ENCODE measurements at regions not wholly inside any gene's neighbourhood (a gene's known extent, or its start where the extent isn't known, plus 50 kb on each side); places are given as distances from the start of the nearest gene placed in this dataset.

DNA sequence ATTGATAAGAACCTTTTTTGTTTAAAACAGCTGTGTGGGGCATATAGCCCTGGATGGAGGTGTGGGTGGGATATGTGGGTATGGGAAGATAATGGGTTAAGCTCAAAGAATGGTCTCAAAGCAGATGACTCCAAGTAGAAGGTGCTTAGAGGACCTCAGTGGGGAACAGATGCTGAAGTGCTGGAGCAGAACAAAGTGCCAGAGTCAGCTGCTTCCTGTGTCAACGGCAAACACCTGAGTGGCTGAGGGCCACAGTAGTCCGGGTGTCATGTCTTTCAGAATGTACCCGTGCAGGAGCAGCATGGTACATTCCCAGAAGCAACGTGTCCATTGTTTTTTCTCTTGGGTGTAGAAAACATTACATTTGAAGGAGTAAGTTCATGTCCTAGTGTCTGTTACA, 210.6 kb downstream of the CCNG2 start:
- DNase-seq (ENCODE audit: low read depth), result no peak

DNA sequence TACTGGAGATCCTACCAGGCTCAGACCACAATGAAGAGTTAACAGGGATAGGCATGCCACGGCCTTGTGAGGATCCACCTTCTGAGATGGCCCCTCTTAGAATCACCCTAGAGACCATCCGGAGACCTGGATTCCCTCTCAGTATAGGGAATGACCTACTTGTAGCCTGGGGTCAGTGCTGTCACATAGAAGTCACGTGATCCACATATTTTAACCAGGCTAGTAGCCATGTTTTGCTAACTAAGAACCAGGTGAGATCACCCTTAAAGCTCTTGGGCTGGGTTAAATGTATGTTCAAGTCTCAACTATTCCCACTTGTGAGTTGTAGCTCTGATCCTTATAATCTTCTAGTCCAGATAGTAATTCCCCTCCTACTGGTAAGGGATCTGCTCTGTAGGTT, 215.4 kb downstream of the CCNG2 start:
- DNase-seq (ENCODE audit: low read depth), result no peak

DNA sequence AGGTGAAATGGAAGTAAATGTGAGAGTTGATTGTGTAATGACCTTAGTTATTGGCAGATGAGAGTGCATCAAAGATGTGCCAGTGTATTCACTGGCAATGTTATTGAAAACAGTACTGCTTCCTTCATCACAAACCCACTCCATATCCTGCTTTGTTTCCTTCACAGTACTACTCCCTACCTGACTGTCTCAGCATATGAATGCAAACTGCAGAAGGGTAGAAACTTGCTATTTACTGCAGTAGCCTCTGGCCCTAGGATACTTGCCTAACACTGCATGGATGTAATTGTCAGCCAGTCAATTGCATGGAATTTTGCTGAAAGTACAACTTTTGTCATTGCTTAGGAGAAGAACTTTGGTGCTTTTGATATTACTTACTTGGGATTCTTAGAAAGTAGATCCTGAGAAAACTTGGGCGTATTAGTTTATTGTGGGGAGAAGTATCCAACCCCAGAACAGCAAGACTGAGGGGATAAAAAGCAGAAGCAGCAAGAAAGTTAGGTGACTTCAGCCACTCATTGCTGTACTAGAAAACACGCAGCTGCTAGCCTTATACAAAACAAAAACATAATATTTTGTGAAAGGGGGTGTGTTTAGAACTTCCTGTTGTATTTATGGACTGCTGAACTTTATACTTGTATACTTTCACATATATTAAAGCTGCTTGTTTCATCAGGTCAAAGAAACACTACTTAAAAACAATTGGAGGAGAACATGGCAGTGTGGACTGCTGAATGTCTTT, 219.0 kb downstream of the CCNG2 start:
- no peak for DNase-seq (ENCODE audit: low read depth)

DNA sequence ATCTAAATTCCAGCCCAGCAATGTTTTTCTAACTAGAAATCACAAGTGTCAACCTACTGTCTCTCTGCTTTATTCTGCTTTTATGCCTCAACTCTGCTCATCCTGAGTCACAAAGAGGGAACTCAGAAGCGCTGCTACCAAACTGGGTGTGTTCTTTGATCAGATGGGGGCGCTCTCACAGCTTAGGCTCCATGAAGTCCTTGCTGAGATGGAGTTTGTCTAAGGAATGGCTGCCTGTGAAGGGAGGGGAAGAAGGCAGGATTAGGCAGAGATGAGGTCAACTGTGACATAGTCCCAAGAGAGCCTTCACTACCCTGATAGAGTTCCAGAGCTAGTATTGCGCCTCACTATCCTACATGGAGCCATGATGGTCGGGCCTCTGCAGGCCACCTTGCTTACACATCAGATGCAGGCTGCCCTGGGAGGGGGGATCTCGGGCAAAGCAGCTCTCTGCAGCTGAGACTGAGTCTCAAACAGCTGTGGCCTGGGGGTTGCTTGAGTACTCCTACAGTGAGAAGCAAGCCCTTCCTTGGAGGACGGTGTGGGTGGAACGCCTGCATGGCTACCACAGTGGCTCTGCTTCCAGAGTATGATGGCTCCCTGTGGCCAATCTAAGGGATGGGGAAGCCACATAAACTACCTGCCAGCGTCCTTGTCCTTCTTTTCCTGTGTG, 219.9 kb downstream of the CCNG2 start:
- no peak for DNase-seq (ENCODE audit: low read depth)

DNA sequence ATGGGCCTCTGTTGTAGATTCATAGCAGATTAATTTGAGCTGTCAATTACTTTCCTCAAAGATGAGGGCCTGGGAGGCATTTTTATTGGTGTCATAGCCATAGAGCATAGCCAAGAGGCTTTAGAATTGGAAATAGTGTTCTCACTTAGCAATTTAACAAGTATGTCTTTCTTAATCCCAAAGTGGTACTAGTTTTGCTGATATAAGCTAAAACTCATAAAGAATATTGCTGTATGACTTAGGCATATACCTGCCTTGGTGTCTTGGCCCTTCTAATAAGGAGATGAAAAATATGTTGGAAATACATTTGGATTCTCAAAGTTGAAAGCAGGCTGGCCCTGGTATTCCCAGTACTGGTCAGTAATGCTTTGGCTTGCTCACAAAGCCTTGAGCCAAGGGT, 221.5 kb upstream of the CXCL13 start:
- DNase-seq (ENCODE audit: low read depth), result no peak

DNA sequence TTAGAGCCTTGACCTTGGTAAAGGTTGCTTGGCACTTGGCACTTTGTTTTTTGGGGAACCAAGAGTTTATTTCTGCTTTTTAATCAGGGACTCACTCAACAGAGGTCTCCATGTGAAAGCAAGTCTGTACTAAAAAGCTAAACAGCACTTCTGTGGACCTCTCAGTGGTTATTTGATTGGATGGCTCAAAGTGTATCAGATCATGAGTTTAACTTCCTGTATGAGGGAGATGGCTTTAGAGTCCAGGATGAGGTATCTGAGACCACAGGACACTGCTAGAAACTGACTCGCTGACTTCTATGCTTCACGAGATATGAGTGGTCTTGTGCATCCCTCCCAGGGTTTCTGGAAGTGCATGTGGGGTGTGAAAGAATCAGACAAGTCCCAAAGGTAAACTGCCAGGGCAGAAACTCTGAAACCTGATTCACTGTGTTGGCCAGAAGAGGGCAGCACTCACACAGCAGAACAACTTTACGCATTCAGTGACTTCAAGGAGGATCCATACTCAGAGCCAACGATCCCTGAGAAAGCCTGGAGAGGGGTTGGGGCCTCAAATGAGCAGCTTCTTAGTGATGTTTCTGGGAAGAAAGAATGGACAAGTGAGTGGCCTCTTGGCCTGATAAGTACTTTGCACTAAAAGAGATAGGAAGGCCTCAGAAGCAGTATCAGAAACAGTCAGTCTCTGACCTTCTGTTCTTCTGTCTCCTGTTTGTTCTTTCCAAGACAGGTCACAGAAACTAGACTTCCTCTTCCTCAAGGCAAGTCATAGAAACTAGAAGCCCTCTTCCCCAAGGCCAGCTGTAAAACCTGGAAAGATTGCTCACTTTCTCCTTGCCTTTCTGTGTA, 220.3 kb upstream of the CXCL13 start:
- peak; percentile 41 for DNase-seq (ENCODE audit: low read depth)

DNA sequence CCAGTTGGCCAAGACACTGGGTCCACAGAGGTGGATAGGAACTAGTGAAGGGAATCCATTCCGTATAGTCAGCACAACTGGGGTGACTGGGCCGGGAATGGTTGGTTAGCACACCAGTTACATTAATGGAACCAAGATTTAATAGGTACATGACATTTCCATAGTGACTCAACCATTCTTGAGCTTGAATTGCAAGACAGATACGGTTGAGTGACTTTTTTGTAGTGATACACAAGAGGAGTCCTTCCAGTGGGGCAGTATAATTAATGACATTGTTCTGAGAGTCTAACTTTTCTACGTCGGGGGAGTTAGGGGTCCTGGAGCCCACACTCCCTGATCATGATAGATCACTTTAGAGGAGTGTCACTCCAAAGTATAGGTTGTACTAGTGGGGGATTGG, 211.6 kb upstream of the CXCL13 start:
- DNase-seq (ENCODE audit: low read depth), result no peak

DNA sequence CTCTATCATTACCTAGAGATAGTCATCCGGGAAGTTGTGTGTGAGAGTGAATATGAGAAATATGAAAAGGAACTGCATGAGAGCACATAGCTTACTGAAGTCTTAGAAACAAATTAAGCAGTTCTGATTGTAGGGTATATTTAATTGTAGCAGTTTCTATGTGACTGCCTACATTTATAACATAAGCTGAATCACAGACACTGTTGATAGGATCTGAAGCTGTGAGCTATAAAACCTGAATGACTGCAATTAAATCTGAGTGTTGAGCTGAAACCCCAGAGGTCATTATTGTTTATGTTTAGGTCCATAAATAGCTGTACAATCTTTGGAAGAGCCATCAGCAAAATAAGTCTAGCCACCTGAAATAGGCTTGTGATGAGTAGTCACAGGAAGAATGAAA, 210.1 kb upstream of the CXCL13 start:
- no peak for DNase-seq (ENCODE audit: low read depth)

DNA sequence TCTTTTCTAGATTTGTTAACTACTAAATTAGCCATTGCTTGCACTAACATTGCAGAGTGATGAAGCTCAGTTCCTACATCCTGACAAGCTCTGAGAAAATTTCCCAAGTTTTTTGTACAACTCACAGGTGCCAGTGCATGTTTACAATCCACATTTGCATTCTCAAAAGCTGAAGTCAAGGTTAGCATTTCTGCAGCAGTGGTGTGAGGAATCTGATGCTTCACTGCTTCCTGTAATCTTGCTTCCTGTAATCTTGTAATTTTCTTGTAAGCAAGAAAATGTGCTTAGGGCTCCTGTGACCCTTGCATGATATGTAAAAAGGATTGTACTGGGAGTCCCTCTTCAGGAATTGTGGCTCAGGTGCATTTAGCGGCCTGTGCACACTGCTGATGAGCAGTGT, 207.4 kb upstream of the CXCL13 start:
- no peak for DNase-seq (ENCODE audit: low read depth)

DNA sequence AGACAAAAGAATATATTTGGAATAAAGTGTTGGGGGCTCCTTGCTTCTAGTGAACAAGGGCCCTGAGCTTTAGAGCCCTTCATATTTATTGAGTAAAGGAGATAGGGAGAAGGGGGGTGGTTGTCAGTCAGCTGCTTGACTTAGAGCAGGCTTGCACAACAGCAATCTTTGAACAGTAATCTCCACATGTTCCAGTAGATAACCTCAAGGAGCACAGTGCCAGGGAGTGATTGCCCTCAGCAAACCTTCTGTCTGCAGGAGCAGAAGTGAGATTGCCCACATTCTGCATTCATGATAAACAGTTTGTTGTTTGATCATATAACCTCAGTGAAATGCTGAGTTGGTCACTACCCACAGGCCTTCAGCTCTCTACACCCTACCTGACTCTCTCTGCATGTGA, 205.8 kb upstream of the CXCL13 start:
- DNase-seq (ENCODE audit: low read depth), result no peak

DNA sequence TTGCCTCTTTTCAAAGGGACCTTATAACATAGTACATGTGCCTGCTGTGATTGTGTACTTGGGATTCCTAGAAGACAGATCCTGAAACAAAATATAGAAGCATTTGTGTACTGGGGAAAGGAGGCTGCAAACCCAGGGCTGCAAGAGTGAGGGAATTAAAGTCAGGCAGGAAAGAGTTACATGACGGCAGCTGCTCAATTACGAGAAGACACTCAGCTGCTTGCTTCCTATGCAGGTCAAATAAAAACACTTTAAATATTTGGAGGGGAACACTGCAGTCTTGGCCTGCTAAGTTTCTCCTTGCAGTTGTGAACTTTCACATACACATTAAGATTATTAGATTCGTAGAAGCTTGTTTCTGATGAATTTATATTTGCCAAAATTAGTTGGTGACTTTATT, 191.9 kb upstream of the CXCL13 start:
- DNase-seq (ENCODE audit: low read depth), result no peak

DNA sequence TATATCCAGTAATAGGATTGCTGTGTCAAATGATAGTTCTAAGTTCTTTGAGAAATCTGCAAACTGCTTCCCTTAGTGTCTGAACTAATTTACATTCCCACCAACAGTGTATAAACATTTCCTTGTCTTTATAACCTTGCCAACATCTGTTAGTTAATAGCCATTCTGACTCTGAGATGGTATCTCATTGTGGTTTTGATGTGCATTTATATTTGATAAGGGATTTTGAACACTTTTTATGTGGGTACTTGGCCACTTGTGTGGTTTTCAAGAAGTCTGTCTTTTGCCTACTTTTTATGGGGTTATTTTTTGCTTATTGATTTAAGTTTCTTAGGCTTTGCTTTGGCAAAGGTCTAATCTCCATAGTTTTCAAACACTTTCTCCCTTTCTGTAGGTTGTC, 189.9 kb upstream of the CXCL13 start:
- no peak for DNase-seq (ENCODE audit: low read depth)

DNA sequence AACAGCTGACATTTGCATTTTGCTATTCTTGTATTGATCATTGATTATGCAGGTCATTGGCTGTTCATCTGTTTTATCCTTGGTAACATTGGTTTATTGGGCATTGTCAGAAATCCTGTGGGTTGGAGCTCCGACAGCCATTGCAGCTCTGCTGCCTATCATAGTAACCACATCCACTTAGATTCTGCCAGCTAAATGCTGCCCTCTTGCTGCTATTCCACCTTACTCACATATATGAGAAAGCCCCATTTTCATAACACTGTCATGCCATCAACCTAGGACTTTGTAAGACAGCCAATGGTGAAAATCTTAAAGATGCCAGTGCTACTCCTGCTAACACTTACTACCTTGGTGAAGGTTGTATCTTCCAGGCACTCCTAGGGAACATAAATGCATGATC, 187.3 kb upstream of the CXCL13 start:
- no peak for DNase-seq (ENCODE audit: low read depth)

DNA sequence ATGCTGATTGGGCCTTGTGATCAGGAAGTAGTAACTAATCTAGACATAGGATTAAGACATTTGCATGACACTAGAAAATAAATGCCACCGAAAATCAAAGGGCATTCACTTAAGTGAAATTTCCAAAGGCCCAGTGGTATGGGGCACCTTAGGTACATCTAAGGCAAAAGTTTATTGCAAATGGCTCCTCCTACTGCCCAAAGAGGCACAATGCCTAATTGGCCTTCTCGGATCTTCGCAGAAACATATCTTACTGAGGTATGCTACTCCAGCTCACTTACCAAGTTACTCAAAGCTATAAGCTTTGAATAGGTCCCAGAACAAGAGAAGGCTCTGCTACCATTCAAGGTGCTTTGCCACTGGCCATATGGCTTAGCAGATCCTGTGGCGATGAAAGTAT, 174.8 kb upstream of the CXCL13 start:
- DNase-seq (ENCODE audit: low read depth), result no peak

DNA sequence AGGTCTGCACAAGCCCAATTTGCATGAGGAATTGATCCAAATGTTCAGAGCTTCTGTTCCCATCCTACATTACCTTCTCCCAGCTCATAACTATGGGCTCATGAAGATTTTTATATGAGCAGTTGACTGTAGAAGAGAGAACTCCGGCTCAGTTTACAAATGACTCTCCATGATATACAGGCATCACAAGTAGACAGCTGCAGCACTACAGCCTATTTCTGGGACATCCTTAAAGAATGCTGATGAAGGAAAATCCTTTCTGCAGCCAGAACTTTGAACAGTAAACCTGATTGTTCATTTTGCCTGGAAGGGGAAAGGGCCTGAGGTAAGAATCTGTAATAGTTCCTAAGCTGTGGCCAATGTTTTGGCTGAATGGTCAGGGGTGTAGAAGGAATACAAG, 174.1 kb upstream of the CXCL13 start:
- DNase-seq (ENCODE audit: low read depth), result no peak

DNA sequence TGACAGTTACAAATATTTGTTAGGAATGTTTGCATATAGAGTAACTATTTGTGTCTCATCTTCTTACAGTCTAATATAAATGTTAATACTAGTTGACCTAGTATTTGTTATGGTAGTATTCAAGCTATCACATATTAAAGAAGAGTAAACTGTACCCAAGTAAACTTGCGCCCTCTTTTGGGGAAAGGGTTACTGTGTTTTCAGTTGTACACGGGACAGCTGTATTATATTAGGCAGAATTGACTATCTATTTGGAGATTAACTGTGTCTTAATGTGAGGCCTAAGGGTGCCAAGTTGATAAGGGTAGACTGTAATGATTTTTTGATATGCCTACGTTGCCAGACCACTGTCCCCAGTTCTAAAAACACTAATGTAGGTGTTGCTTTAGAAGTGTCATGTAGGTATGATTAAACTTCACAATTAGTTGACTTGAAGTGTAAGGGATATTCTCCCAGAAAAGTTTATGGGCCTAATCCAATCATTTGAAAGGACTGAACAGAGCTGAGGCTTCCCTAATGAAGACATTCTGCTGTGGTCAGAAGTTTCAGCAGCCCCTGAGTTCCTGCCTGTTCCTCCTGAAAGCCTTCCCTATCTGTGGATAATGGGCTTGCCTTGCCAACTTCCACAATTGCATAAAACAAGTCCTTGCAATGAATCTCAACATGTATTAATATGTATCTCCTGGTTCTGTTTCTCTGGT, 172.8 kb upstream of the CXCL13 start:
- no peak for DNase-seq (ENCODE audit: low read depth)

DNA sequence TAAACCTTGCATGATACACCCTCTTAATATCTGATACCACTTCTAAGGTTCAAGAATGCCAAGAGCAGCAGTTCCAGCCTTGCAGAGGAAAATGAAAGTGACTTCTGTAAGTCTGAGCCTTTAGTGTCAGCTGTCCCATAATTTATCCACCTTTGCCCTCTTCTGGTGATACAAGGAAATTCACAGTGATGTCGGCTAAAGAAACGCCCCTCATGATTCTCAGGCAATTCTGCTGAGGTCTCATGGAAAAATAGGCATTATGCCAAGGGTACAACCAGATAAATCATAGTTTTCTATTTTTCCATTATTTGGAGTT, 172.2 kb upstream of the CXCL13 start:
- DNase-seq (ENCODE audit: low read depth), result no peak

DNA sequence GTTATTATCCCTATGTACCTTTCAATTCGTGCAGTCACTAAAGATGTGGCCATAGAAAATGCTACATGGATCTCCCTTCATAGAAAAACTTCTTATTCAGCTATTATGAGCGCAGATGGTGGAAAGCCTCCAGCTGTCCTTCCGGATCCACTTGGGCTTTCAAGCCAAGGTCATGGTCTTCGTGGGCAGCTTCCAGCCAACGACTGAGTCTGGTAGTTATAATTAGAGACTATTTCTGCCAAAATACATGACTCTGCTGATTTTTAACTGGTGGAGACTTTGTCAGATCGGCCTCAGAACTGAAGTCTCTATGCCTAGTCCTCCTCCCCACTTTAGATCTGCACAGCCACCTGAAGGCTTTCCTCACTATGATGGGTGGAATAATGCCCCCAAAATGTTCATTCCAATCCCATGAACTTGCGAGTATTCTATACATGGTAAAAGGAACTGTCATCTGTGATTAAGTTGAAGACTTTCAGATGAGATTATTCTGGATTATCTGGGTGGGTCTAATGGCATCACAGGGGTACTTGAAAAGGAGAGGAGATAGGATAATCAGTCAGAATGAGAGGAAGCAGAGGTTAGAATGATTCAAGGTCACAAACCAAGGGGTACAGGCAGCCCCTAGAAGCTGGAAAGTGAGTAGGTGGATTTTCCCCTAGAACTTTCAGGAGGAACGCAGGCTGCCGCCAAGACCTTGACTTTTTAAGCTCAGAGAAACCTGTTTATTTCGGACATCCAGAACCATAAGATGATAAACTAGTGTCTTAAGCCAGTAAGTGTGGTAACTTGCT, 171.1 kb upstream of the CXCL13 start:
- no peak for DNase-seq (ENCODE audit: low read depth)

DNA sequence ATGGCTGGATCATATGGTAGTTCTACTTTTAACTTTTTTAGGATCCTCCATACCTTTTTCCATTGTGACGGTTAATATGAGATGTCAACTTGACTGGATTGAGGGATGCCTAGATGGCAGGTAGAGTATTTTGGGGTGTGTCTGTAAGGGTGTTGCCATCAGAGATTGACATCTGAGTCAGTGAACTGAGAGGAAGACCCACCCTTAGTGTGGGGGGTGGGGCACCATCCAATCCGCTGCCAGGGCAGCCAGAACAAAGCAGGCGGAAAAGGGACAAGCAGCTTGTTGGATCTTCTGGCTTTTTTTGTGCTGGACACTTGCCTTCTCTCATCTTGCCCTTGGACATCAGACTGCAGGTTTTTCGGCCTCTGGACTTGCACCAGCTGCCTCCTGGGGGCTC, 168.5 kb upstream of the CXCL13 start:
- DNase-seq (ENCODE audit: low read depth), result no peak

DNA sequence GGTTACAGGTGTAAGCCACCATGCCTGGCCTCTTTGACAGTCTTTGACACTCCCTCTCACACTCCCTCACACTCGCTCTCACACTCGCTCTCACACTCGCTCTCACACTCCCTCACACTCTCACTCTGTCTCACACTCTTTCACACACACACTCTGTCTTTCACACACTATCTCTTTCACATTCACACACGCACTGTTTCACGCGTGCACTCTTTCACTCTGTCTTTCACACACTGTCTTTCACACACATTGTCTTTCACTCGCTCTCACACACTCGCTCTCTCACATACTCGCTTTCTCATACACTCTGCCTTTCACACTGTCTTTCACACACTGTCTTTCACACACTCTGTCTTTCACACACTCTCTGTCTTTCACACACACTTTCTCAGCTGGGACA, 167.1 kb upstream of the CXCL13 start:
- no peak for DNase-seq (ENCODE audit: low read depth)

DNA sequence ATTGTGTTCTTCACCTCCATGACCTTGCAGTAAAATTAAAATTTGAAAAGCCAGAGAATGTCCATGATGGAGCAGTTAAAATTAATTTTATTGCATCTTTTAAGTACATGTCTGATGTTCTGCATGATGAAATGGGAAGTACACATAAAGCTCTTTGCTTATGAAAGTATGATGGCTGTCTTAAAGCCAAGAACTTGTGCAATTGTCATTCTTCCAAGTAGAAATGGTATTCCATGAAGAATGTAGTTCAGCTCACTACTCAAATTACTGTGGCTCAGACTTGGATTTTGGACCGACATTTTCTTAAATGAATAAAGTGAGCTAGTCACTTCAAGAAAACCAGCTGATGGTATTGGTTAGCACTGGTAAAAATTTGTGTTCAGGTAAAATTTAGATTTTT, 161.7 kb upstream of the CXCL13 start:
- no peak for DNase-seq (ENCODE audit: low read depth)

DNA sequence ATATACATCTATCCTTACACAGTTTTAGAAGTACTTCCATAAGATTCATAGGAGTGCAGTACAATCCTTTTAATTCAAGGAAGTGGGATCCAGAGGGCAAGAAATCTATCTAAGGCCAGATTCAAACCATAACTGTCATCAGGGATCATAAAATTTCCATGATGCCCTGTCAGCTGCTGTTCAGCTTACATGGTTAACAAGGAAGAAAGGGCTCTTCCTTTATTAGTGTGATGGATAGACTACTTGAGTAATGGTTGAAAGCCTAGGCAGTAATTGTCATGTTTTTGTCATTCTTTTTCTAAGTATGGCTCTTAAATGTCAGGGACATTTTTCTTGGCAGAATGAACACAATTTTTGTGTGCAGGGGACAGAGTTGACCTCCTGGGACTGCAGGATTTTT, 159.8 kb upstream of the CXCL13 start:
- no peak for DNase-seq (ENCODE audit: low read depth)
